Coronary artery (tissue), 2 donors: ENCODE measurements at regions not wholly inside any gene's neighbourhood (a gene's known extent, or its start where the extent isn't known, plus 50 kb on each side); places are given as distances from the start of the nearest gene placed in this dataset.

ENCODE experiments used
- DNase-seq: peaks from one replicate; pipeline ENCODE4 v3.0.0-alpha.2; 2017; ENCODE audit warnings: low spot score
- H3K27ac ChIP-seq, 2 donors: fragments of 200-600 bp; sonication (generic); one replicate each; pipeline ENCODE4 v1.5.1; 2016 to 2019
- H3K4me3 ChIP-seq: fragments of 200-600 bp; sonication (generic); 2 replicates; pipeline ENCODE4 v1.5.1; 2016; ENCODE audit warnings: mild to moderate bottlenecking, moderate library complexity
- CTCF ChIP-seq: fragments of 200-600 bp; sonication (generic); IDR thresholded peaks from one replicate; pipeline ENCODE4 v1.5.1; 2019; ENCODE audit warnings: antibody characterized with exemption

GRCh38 chr16:65731833-65732232, 610.0 kb upstream of the CDH11 start:
- TF ChIP-seq CTCF, result no peak
- Histone ChIP-seq H3K27ac (no peak overlapping the region), H3K4me3 (no peak overlapping the region)
- no peak for DNase-seq

GRCh38 chr16:65728652-65729051, 606.8 kb upstream of the CDH11 start:
- Histone ChIP-seq H3K27ac (no peak overlapping the region), H3K4me3 (no peak overlapping the region)
- no peak for TF ChIP-seq CTCF
- DNase-seq, result no peak

DNA sequence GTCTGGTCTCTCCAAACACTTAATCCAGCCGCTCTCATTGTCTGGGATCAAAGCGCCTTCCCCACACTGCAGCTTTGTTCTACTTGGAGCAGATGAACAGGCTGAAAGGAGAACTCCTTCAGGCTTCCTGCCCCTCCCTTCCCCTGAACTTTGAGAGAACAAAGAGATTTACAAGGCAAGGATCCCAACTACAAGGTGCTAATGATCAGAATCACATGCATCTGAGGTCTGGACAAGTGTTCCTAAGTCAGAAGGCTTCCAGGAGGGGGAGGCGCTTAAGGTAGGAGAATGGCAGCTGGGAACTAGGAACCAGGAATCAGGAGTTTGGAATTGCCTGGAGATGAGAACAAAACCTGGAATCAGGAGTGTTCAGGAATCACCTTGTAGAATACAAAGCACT, 606.3 kb upstream of the CDH11 start:
- no peak for TF ChIP-seq CTCF
- Histone ChIP-seq H3K27ac (no peak overlapping the region), H3K4me3 (no peak overlapping the region)
- DNase-seq, result no peak

GRCh38 chr16:65727534-65728137, 605.8 kb upstream of the CDH11 start:
- Histone ChIP-seq H3K27ac (no peak overlapping the region), H3K4me3 (no peak overlapping the region)
- no peak for TF ChIP-seq CTCF
- no peak for DNase-seq

GRCh38 chr16:65725156-65725845, 603.4 kb upstream of the CDH11 start:
- TF ChIP-seq CTCF, result no peak
- Histone ChIP-seq H3K27ac (no peak overlapping the region), H3K4me3 (no peak overlapping the region)
- no peak for DNase-seq

DNA sequence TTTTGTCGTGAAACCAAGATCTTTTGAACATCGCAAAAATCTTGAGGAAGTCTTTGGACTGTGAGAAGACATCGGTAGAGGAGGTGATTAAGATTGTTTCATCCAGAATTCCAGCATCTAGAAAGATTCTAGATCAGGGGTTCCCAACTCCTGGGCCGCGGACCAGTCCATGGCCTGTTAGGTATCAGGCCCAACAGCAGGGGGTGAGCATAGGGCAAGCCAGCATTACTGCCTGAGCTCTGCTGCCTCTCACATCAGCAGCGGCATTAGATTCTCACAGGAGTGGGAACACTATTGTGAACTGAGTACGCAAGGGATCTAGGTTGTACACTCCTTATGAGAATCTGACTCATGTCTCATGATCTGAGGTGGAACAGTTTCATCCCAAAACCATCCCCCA, 600.6 kb upstream of the CDH11 start:
- H3K4me3 ChIP-seq, result no peak overlapping the region
- no peak for TF ChIP-seq CTCF
- no peak for DNase-seq
- H3K27ac ChIP-seq, result no peak overlapping the region

- no peak for DNase-seq
- Histone ChIP-seq H3K4me3 (no peak overlapping the region), H3K27ac (no peak overlapping the region)
- TF ChIP-seq CTCF, result no peak
These were observed 596.0 kb upstream of the CDH11 start for GRCh38 chr16:65717846-65718245.
